GM18870 (cell line): ENCODE measurements at regions not wholly inside any gene's neighbourhood (a gene's known extent, or its start where the extent isn't known, plus 50 kb on each side); places are given as distances from the start of the nearest gene placed in this dataset.

Experiments used
- ATAC-seq: cut with Tn5 transposase; IDR thresholded peaks from one replicate; pipeline ENCODE4 v1.9.1; 2021; ENCODE audit warnings: moderate library complexity; ENCODE audit not compliant: unreplicated experiment

DNA sequence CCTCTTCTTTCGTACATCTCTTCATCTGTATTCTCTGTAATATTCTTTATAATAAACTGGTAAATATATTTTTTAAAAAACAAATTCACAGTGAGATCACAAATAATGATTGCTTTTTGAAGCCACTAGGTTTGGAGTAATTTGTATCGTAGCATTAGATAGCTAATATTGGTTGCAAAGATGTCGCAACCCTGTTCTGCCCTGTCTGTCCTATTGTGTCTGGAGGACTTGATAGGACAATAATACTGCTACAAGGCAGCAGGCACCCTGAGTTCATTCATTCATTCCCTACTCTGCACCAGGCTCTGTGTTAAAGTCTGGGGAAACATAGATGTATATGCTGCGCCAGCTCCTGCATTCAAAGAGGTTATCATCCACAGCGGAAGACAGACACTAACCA, 206.7 kb upstream of the KLF4 start:
- ATAC-seq: no peak

DNA sequence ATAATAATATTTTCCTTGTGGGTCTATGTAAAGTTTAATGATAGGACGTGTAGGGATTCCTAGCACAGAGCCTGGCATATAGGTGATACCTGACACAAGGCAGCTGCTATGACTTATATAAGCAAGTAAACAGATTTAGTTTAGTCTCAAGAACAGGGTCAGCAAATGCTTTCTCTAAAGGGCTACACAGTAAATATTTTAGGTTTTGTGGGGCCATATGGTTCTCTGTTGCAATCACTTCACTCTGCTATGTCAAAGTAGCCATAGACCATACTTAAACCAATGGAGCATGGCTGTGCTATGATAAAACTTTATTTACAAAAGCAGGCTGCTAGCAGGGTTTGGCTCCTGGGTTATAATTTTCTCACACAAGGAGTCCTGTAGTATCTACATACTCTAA, 204.8 kb upstream of the KLF4 start:
- no peak for ATAC-seq

DNA sequence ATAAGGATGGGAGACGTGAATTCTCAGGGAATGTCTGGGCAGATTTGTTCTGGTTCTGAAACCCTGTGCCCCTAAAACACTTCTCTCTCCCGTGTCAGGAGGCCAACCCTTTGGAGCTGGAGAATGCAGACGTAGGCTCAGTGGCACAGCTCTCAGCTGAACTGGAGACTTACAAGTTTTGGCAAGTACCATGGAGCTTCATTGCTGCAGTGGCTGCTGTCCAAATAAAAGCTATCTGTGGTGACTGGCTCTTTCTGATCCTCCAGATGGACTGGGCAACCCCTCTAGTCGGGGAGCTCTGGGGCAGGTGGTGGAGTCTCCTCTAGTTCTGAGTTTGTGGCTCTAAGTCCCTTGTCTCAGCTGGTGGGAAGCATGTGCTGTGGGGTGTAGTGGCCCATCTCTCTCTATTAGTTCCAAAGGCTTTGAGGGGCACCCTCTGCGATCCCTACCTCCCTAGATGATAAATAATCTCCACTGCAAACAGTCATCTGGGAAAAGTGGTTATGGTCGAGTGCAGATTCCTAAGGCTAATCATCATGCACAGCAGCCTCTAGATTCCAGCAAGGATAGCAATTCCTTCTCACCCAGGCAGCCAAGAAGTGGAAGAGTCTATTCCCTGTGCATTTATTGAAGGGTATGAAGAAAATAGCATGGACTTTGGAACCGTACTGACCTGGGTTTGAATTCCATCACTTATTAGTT, 204.2 kb upstream of the KLF4 start:
- ATAC-seq: no peak

DNA sequence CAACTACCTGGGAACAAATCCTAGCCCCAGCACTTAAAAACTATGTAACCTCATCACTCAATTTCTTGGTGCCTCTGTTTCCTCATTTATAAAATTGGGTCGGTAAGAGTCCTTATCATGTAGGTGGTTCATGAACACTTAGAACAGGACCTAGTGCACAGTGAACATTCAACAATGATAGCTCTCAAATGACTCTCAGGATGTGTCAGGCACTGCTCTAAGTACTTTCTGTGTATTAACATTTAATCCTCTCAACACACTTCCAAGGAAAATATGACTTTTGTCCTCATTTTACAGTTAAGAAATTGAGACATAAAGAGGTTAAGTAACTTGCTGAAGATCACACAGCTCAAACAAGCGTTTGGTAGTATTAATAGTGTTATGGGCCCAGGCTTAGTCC, 202.1 kb upstream of the KLF4 start:
- no peak for ATAC-seq

DNA sequence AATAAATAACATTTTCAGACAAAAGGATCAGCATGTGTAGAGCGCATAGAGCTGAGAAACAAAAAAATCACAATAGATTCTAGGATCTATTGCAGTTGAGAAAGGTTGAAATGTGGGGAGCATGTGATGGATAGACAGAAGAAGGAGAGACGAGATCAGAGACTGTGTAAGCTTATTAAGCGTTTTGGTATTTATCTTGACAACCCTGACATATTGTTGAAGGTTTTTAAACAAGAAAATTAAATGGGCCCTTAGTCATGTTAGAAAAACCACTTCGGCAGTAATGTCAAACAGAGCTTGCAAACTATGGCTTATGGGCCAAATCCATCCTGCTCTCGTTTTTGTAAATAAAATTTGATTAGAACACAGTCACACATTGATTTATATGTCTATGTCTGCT, 200.5 kb upstream of the KLF4 start:
- ATAC-seq: no peak

DNA sequence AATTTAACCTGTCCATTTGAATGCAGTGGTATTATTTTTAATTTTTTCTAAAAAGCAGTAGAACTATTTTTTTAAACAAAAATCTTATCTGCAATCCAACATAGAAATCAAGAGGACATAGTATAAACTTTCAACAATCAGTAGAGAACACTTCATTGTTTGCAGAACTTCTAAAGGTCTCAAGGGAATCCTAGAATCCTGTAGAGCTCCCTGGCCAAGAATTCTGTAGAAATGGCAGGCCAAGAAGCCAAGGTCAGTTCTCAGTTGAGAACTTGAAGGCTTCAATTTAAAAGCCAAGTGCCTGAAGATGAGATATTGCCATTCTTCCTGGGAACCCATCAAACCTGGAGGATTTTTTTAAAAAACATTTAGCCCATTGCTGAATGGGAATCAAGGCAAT, 199.2 kb upstream of the KLF4 start:
- no peak for ATAC-seq

DNA sequence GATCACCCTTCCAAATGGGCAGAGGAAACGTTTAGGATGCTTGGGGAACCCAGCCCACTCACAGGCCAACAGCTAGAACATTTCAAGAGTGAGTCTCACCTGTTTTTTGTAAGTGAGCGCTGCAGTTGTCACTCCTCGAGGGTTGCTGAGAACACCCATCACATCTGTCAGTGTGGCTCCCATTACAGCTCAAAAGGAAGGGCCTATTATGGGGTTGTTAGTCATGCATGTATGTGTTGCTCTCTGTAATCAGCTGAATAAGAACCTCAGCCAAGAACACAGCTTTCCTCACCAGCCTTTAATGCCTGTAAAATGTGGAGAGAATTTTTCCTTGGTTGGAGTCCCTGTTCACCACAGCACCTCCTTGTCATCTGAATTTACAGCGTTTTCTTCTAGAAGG, 196.3 kb upstream of the KLF4 start:
- ATAC-seq: no peak

DNA sequence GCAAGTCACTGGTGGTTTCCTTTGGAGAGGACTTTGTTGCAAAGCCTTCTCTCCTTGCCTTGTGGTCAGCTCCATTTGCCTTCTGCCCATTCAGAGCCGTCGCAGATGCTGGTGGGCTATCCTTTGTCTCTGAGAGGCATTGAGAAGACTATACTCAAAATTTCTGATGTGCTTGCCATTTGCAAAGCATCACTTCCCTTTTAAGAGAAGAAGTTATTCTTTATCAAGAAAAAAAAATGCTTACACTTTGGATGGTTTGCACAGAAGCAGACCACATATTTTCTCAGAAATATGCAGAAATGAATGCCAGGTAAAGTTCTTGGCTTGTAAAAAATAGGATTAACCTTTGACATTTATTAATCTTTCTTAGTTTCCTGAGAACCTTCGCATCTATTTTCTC, 195.8 kb upstream of the KLF4 start:
- no peak for ATAC-seq

DNA sequence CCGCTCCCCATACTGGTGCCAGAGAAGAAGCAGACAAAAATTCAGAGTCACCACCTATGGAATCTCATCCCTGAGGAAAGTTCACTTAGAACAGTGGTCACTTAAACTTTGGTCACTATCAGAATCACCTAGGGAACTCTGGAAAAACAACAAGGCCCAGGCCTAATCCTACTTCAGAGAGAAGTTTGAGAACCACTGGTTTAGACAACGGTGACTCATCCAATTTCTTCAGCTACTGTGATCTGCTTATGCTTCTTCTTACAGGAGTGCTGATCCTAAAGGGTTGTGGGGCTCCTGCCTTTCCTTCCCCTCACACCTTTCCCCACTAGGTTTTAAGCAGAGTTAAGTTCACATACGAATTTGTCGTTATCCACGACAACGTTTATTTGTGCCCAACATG, 194.7 kb upstream of the KLF4 start:
- ATAC-seq: no peak

DNA sequence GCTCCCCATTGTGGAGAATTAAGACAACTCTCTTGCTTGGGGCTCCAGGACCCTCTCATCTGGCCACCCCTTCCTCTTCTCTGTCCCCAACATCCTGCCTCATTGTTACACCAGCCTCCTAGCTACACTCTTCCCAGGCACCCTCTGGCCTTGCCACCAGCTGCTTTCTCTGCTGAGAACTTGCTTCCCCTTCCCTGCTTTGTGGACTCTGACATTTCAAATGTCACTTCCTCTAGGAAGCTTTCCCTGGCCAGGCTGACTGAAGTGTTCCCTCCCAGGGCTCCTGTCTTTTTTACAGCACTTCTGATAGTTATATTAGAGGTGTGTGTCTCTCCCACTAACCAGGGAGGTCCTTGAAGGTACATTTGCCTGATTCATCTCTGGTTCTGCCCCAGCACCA, 194.0 kb upstream of the KLF4 start:
- ATAC-seq: no peak

DNA sequence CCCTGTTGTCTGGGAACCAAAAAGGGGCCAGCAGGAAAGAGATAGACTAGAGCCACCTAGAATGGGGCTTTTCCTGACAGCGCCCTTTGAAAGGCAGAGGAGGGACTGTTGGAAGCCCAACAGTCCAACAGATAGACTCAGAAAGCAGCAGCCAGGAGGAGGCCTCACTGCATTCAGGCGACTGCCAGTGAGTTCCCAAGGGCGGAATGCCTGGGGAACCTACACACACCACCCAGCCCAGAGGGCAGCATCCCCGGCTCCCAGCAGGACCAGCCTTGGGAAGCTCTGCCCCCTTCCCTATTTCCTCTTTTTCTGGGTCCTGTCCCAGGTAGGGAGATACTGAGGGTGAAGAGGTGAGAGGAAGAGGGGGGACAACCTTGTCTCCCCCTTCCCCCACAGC, 192.4 kb upstream of the KLF4 start:
- ATAC-seq: no peak

DNA sequence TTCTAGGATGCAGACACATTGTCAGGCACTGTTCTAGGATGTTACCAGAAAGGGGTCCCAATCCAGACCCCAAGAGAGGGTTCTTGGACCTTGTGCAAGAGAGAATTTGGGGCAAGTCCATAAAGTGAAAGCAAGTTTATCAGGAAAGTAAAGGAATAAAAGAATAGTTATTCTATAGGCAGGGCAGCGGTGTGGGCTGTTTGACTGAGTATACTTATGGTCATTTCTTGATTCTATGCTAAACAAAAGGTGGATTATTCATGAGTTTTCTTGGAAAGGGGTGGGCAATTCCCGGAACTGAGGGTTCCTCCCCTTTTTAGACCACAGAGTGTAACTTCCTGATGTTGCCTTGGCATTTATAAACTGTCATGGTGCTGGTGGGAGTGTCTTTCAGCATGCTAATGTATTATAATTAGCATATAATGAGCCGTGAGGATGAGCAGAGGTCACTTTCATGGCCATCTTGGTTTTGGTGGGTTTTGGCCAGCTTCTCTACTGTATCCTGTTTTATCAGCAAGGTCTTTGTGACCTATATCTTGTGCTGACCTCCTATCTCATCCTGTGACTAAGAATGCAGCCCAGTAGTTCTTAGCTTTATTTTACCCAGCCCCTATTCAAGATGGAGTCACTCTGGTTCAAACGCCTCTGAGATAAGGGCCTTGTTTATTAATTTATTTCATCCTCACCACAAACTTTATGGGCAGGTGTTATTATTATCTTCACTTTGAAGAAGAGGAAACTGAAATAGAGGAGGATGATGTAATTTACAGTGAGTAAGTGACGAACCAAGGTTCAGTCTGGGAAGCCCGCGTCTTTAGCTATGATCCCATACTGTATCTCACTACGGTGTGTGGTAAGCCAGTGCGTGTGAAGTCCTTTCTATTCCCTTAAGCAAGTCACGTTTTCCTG, 186.0 kb upstream of the KLF4 start:
- no peak for ATAC-seq

DNA sequence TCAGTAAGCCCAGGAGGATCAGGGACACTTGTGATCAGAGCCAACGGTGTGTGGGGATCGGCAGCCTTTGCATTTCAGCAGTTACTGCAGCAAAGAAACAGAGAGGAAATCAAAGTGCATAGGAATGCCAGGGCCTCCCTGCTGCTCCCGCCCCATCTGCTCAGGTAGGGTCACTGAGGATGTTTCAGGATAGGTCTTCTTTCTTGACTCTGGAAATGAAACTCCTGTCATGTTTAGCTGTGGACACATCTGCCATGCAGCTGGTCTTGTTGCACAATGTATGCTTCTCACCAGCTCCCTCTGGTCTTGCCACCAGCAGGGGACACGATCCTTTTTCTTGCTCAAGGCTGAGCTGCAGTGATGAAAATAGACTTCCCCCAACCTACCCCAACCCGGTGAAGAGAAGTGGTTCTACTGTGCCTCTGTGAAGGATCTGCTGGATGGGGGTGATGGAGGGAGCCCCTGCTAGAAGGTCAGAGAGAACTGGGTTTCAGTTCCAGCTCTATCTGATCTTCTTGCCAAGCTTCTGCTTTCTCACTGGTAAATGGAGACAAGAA, 185.2 kb upstream of the KLF4 start:
- ATAC-seq: no peak

DNA sequence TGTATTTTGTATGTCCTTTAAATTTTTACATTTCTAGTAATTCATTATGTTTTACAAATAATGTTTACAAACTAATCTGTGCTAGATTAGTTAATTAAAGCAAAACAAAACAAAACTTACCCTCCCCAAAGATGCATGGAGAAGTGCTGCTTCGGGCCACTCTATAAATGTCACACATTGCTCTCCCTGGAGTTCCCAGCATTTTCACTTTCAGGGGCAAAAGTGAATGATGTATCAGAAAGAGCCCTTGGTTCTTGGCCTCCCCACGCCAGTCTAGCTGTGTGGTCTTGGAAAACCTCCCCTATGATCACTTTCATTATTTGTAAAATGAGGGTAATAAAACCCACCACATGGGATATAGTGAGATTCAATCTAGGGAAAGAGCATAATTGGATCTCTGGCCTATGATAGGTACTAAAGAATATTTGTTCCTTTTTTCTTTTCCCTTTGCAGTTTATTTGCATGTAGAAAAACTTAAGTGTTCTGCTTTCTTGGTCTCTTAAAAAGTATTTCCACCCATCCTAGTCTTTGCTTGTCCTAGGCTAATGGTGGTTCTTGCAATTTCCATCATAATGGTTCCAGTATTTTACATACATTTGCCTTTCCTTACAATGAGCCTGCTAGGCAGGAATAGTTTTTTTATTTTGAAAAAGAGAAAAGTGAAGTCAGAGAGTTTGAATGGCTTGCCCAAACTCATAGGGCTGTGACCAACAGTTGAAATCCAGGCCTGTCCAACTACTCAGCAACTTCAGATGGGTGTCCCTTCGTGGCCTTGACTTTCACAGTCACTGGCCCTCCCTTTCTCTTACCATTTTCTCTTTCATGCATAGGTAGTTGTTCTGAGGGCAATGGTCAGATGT, 184.5 kb upstream of the KLF4 start:
- no peak for ATAC-seq

DNA sequence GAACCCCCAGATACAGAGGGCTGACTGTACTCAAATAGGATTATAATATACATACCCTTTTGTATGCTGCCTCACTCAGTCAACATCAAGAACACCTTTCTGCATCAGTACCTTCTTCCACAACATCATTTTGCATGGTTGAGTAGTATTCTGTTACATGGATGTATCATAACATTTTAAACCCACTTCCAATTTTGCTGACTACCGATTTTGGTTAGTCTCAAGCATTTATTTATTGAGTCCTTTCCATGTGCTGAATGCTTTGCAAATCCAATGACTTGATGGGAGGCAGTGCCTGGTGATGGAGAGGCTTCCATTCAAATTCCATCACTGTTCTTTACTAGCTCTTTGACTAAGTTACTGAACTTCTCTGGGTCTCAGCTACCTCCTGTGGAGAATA, 182.0 kb upstream of the KLF4 start:
- no peak for ATAC-seq

DNA sequence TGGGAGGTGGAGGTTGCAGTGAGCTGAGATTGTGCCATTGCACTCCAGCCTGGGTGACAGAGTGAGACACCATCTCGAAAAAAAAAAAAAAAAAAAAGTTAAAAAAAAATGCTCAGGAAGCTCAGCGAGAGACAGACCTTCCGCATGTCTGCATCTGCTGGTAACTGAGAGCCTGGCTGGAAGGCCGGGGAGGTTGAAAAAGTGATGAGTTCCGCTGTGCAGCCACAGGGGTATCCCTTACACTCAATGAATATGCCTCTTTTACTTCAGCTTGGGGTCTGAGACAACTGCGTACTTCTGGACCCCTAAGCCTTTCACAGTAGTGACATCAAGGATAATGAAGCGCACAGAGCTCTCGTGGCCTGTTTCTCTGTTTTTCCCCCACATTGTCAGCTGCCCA, 179.9 kb upstream of the KLF4 start:
- no peak for ATAC-seq

DNA sequence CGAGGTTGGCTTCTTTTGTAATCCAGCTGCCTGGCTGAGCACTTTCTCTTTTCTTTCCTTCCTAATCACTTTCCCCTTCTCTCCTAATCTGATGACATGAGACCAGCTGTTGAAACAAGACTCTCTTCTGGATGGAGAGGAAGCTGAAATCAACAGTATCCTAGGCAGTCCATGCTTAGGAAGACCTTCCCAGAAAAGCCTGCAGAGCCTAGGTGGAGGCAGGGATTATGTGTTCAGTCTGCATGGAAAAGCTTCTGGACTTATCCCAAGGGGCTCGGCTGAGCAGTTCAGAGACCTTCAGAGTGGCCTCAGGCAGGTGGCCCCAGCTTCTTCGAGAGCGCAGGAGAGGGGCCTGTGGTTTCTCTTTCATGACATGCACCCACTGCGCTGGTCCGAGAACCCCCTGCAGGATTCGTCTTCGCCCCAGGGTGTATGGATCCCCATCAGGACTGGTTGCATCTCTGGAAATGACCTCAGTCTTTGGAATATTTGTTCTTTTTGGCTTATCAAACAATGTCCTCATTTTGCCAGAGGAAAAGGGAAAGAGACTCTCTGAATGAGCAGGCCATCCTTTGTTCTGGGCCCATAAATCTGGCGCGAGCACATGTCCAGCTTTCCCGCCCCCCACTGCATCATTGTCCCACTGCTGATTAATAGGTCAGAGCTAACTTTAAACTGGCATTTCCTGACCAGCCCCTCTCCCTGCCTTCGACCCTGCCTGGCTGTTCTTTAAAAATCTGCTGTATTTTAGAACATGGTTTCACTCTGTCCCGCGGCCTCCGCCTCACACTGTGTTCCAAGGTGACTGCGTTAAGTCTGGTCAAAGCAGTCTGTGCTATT, 177.9 kb upstream of the KLF4 start:
- no peak for ATAC-seq

DNA sequence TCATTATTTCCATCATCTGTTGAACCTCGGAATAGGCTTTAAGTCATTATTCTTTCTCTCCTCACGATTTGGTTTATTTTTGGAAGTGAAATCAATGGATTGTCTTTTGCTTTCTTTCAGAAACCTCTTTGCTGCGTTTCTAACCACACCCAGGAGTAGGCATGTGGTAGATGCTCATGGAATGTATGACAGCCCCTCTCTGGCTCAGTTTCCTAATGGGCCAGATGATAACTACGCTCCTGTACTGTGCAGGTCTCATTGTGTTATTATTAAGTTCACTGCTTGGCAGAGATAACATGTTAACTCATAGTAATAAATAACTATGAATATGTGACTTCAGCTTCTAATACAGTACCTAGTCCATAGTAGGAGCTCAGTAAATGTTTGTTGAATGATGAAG, 175.5 kb upstream of the KLF4 start:
- ATAC-seq: no peak

DNA sequence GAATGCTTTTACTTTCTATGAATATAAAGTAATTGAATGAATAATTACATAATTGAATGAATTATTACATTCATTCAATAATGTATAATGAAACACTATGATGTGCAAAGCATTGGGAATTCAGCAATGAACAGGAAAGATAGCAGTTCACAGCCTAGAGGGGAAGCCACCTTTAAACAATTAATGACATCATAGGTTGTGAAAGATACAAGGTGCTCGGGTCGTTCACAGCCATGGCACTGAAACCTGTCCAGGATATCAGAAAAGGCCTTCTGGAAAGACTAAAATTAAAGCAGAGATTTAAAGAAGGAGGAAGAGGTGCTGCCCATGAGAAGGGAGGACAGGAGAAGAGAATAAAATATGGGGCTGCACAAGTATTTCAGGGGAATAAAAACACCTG, 171.4 kb upstream of the KLF4 start:
- ATAC-seq: no peak

DNA sequence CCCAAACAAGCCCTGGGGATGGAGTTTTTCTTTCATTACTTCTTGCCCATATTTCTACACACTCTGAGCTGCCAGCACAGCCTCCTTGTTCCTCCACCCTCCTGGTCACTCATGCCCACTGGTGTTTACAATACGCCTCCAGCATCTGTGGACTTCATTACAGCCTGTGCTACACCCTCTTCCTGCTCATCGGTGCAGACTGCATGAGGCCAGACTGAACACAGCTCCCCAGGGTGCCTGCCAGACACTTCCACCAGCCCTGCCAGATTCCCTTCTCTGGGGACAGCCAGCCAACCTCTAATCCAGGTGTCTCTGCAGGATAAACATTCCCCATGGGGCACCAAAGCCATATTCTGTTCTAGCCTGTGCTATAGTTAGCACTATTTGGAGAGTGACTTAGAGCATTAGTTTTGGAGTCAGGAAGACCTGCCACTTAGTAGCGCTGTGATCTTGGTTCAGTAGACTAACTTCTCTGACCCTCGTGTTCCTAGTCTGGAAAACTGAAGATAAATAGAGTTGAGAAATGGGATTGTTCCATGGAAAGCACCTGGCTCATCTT, 163.8 kb upstream of the KLF4 start:
- no peak for ATAC-seq
